GM21717 (cell line): ENCODE measurements at regions not wholly inside any gene's neighbourhood (a gene's known extent, or its start where the extent isn't known, plus 50 kb on each side); places are given as distances from the start of the nearest gene placed in this dataset.

ENCODE experiments used
- ATAC-seq: cut with Tn5 transposase; IDR thresholded peaks from one replicate; pipeline ENCODE4 v1.9.1; 2021; ENCODE audit warnings: mild to moderate bottlenecking, moderate library complexity; ENCODE audit not compliant: unreplicated experiment

DNA sequence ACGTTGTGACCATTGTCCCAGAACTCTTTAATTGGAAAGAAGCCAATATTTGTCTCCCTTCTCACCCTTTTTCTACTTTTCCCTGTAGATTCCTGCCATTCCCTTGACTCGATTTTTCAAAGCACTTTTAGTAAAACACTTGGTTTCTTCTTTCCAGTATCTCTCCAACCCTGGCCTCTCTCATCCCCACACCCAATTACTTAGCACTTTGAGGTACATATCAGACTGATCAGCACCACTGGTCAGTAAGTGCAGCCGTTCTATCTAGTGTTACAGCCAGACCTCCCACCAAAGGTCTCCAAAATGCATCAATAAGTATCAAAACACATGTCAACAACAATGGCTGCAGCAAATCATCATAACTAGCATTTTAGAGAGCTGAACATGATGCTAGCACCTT is 141.9 kb downstream of the BTG1 start:
- ATAC-seq = no peak

- no peak for ATAC-seq
Measured at GRCh38 chr12:92002673-92003382, 142.8 kb downstream of the BTG1 start.

GRCh38 chr12:92002195-92002649 is 143.4 kb downstream of the BTG1 start:
- ATAC-seq = no peak

DNA sequence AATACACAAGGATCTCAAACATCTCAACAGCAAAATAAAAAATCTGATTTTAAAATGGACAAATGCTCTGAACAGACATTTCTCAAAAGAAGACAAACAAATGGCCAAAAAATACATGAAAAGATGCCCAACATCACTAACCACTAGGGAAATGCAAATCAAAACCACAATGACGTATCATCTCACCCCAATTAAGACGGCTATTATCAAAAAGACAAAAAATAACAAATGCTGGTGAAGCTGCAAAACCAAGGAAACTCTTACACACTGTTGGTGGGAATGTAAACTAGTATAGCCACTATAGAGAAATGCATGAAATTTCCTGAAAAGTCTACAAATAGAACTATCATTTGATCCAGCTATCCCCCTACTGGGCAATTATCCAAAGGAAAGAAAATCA is 145.0 kb downstream of the BTG1 start:
- ATAC-seq = no peak

- no peak for ATAC-seq
Measured at GRCh38 chr12:91999823-92000222, 145.8 kb downstream of the BTG1 start.

- no peak for ATAC-seq
Measured at GRCh38 chr12:91998316-91998715, 147.3 kb downstream of the BTG1 start.

- no peak for ATAC-seq
Measured at GRCh38 chr12:91994208-91994797, 151.3 kb downstream of the BTG1 start.

GRCh38 chr12:91993287-91994017 is 152.2 kb downstream of the BTG1 start:
- ATAC-seq = no peak

DNA sequence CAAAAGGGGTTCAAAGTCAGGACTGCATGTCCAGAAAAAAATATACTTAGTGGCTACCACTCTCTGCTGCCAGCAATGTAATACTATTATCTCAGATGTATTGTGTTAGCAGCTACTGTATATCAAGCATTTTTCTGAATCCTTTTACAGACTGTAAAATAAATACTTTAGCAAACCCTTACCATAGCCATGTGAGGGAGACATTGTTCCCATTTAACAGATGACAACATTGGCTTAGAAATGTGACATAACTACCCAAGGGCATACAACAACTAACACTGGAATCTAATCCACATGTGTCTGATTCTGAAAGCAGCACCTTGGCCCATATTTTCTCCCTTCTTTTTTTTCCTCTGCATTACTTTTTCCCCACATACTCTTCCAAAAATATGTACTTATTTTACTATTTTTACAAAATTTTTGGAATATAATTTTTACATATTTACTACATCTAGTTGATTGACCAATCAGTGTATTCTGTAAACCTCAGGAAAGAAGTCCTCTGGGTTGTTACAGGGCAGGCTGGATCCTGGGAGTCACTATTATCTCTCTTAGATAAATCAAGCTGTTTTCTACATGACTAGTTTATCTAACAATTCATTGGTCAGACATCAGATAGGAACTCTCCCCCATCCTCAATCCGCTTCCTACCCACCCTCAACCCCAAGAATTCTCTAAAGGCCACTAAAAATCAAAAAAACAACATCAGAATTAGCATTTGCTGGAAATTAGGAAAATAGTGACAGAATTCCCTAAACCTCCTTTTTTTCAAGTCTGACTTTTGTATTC is 154.1 kb downstream of the BTG1 start:
- ATAC-seq = no peak

DNA sequence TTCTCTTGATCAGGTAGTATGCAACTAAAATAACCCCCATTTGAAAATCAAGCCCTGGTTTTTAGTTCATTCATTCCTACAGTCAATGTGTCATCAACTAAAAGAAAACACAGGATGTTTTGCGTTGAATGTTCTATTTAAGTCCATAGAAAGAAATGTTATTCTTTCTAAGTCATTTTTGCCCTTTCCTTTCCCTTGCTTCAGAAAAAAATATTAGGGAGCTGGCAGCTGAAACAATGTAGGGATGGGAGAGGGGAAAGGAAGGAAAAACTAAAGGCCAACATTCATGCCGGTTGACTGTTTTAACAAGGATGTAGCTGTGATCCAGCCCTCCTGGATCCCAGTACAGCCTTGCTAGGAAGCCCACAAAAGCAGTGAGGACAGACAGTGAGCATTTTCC is 155.1 kb downstream of the BTG1 start:
- no peak for ATAC-seq

- ATAC-seq = no peak
Measured at GRCh38 chr12:91989143-91989542, 156.5 kb downstream of the BTG1 start.

GRCh38 chr12:91988086-91988923 is 157.3 kb downstream of the BTG1 start:
- ATAC-seq = no peak

DNA sequence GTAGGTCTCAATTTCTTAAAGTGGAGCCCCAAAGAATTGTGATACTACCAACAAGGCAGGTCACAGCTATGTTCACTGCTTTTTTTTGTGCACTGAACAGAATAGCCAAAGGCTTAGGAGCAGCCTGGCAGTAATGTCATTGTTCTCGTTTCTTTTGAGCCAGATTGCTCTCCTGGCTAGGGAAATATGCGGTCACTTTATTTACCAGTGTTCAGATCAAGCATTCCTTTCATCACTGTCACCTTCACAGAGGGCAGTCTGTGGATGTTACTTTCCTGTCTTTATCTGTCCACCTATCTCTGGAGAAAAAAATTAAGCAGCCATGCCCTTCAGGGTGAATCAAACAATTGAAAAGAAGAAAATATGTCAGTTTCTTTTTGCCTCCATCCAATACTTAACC is 159.6 kb downstream of the BTG1 start:
- no peak for ATAC-seq

GRCh38 chr12:91985002-91985787 is 160.5 kb downstream of the BTG1 start:
- ATAC-seq = no peak

- ATAC-seq = no peak
Measured at GRCh38 chr12:91984556-91984955, 161.1 kb downstream of the BTG1 start.

DNA sequence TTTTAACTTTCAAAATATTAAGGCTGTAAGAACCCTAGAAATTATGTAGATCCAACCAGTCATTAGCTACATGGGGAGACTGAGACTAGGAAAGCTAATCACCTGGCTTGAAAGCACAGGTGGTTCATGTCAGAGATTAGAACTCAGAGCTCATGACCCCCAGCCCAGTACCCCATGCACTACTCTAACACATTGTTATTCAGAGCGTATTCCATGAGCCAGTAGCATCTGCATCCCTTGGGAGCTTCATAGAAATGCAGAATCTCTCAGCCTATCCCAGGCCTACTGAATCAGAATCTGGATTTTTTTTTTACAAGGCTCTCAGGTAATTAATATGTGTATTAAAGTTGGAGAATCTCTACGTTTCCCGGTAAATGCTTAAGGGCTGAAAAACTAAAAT is 161.7 kb downstream of the BTG1 start:
- no peak for ATAC-seq

- ATAC-seq = no peak
Measured at GRCh38 chr12:91982946-91983345, 162.7 kb downstream of the BTG1 start.

- no peak for ATAC-seq
Measured at GRCh38 chr12:91980389-91980821, 165.2 kb downstream of the BTG1 start.

GRCh38 chr12:91978143-91978542 is 167.5 kb downstream of the BTG1 start:
- ATAC-seq = no peak

DNA sequence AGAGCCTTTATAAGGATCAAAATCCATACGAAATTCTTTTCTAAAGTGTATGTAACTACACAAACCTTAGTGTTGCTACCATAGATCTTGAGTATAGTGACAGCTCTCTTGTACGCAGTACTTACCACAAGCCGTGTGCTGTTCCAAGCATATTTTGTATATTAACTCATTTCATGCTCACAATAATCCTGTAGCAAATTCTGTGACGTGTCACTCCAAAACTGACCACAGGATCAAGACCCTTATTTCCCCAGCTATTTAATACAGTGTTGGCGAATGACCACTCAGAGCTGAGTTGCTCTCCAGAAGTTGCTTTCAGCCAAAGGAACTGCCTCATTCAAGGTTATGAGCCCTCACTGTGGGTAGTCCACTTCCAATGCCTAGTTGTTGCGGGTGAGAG is 169.8 kb downstream of the BTG1 start:
- no peak for ATAC-seq
